Esophagus muscularis mucosa (tissue), 4 donors: ENCODE measurements at regions not wholly inside any gene's neighbourhood (a gene's known extent, or its start where the extent isn't known, plus 50 kb on each side); places are given as distances from the start of the nearest gene placed in this dataset.

Source experiments
- CTCF ChIP-seq, 3 experiments: fragments of 200-600 bp in 2 of 3; fragments of 450-650 bp in 1 of 3; sonication (generic) in 2 of 3; IDR thresholded peaks; one replicate each; pipeline ENCODE4 v1.5.1; 2017 to 2019; ENCODE audit warnings: antibody characterized with exemption in 3 of 3, mild to moderate bottlenecking in 2 of 3, moderate library complexity in 1 of 3
- EP300 ChIP-seq: sonication (generic); formaldehyde crosslinking; IDR thresholded peaks from one replicate; pipeline ENCODE4 v1.6.1; 2017; ENCODE audit warnings: antibody characterized with exemption
- POLR2AphosphoS5 ChIP-seq, 2 donors: sonication (generic); formaldehyde crosslinking; IDR thresholded peaks; one replicate each; pipeline ENCODE4 v1.6.1; 2017; ENCODE audit warnings: antibody characterized with exemption in 2 of 2

GRCh38 chr10:3397846-3398245, 225.3 kb upstream of the PITRM1 start:
- TF ChIP-seq CTCF (IDR thresholded peaks at IDR 0.05), result no peak
- TF ChIP-seq POLR2AphosphoS5 (IDR thresholded peaks at IDR 0.05), result no peak
- TF ChIP-seq EP300, result no peak
